ENCODE measurements at regions not wholly inside any gene's neighbourhood (a gene's known extent, or its start where the extent isn't known, plus 50 kb on each side); places are given as distances from the start of the nearest gene placed in this dataset.

DNA sequence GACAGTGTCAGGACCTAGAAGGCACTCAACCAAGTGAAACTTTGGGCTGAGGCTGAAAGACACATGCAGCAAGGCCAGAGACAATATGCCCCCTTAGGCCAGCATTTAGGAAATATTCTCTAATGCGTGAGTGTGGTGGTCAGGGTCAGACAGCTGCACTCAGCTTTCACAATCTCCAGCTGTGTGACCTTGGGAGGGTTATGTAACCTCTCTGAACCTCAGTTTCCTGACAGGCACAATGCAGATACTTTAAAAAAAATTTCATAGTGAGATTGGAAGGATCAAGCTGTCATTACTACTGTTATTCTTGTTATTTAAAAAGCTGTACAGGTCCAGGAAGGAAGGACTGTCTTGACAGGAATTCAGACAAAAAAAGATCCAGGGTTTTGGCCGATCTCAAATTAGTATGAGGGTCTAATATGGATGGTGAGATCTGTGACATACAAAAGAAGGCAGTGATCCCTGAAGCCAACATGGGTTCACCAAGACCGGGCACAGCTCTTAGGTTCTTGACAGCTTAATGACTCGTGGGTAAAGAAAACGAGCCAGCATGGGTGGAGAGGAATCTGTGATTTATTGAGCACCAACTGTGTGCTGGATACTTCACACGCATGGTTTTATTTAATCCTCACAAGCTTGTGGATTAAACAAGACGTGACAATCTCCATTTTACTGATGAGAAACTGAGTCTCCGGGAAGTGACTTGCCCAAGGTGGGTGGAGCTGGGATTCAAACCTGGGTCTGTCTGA lies 54.6 kb upstream of the POU3F1 start:
- WGBS, 2 donors (ENCODE audit: low coverage in 1 of 2) = 62 to 67% methylated on average over 7 to 8 of the region's 8 CpGs
- H3K27ac ChIP-seq = no peak overlapping the region
- peaks cover 9% of the 10 kb centered on the region for H3K27me3 ChIP-seq
- H3K4me3 ChIP-seq = no peak overlapping the region
- no peaks in the 10 kb centered on the region for H3K9me3 ChIP-seq
- ATAC-seq = no peak
- H3K4me1 ChIP-seq = no peaks in the 10 kb centered on the region
- H3K36me3 ChIP-seq = no peaks in the 10 kb centered on the region
- no peak for TF ChIP-seq EP300 (IDR thresholded peaks at IDR 0.05)
- no peak for TF ChIP-seq CTCF (IDR thresholded peaks at IDR 0.05)
- no peak for TF ChIP-seq POLR2AphosphoS5 (IDR thresholded peaks at IDR 0.05)
- no peak for TF ChIP-seq POLR2A (IDR thresholded peaks at IDR 0.05)

- no peaks in the 10 kb centered on the region for H3K4me1 ChIP-seq
- H3K27me3 ChIP-seq = peaks cover 34% of the 10 kb centered on the region
- no peak overlapping the region for H3K27ac ChIP-seq
- no peak overlapping the region for H3K4me3 ChIP-seq
- 76 to 82% methylated on average over 9 to 12 of the region's 18 CpGs for WGBS, 2 donors (ENCODE audit: low coverage in 1 of 2)
- H3K9me3 ChIP-seq = no peaks in the 10 kb centered on the region
- no peak for ATAC-seq
- no peaks in the 10 kb centered on the region for H3K36me3 ChIP-seq
- TF ChIP-seq POLR2AphosphoS5 (IDR thresholded peaks at IDR 0.05) (no peak), EP300 (IDR thresholded peaks at IDR 0.05) (no peak), CTCF (IDR thresholded peaks at IDR 0.05) (no peak), POLR2A (IDR thresholded peaks at IDR 0.05) (no peak)
Measured at GRCh38 chr1:38098101-38098847, 51.7 kb upstream of the POU3F1 start.

GRCh38 chr1:38097284-38097898 lies 50.8 kb upstream of the POU3F1 start:
- TF ChIP-seq POLR2A (IDR thresholded peaks at IDR 0.05) = no peak
- TF ChIP-seq EP300 (IDR thresholded peaks at IDR 0.05) = no peak
- no peak for TF ChIP-seq POLR2AphosphoS5 (IDR thresholded peaks at IDR 0.05)
- TF ChIP-seq CTCF (IDR thresholded peaks at IDR 0.05) = no peak
- no peaks in the 10 kb centered on the region for H3K9me3 ChIP-seq
- no peak overlapping the region for H3K27ac ChIP-seq
- H3K4me3 ChIP-seq = no peak overlapping the region
- H3K4me1 ChIP-seq = no peaks in the 10 kb centered on the region
- peaks cover 40% of the 10 kb centered on the region for H3K27me3 ChIP-seq
- 65 to 84% methylated on average over 5 to 10 of the region's 19 CpGs for WGBS, 2 donors (ENCODE audit: low coverage in 1 of 2)
- no peak for ATAC-seq
- no peaks in the 10 kb centered on the region for H3K36me3 ChIP-seq

Small RNA genes in the stretch of these regions (small RNA-seq; reads per million reads assigned to genes)
- gene RNU6-753P = 0 reads per million in 4 donors
